Caco-2 (cell line): ENCODE measurements at regions not wholly inside any gene's neighbourhood (a gene's known extent, or its start where the extent isn't known, plus 50 kb on each side); places are given as distances from the start of the nearest gene placed in this dataset.

Experiments
- BruUV-seq: library from RNA; stranded (reverse); fragments of 400-500 nt; replicated peaks from 2 replicates; lab custom pipeline; 2021; lab: Mats Ljungman, UMichigan
- CTCF ChIA-PET: fragments of 300-600 bp; sonication (Branson Sonifier 250); formaldehyde crosslinking; loops from one replicate; lab custom pipeline; 2022; ENCODE audit warnings: antibody characterized with exemption; lab: Charles Lee
- POLR2A ChIA-PET: fragments of 300-600 bp; sonication (Branson Sonifier 250); formaldehyde crosslinking; loops from one replicate; lab custom pipeline; 2022; ENCODE audit warnings: antibody characterized with exemption; lab: Charles Lee
- DNase-seq, 2 experiments: peaks; one replicate each; pipeline versions ENCODE4 v3.0.0 to v3.0.0-alpha.2; 2020 to 2022
- H3K27me3 ChIP-seq: replicated peaks from 2 replicates; pipeline ENCODE4 v1.6.0; 2011; ENCODE audit warnings: low read length; ENCODE audit not compliant: control insufficient read depth, insufficient read depth
- H3K36me3 ChIP-seq: 2 replicates; pipeline ENCODE4 v1.5.1; 2011; ENCODE audit warnings: low read length; ENCODE audit not compliant: control insufficient read depth, insufficient read depth
- H3K4me1 ChIP-seq: fragments of 250-450 bp; sonication (Bioruptor Pico); 2 replicates; pipeline ENCODE4 v1.5.1; 2020; ENCODE audit warnings: mild to moderate bottlenecking
- H3K4me3 ChIP-seq: 2 replicates; pipeline ENCODE4 v1.5.1; 2011; ENCODE audit warnings: low read depth, mild to moderate bottlenecking, control low read depth, low read length
- H3K9me3 ChIP-seq: fragments of 250-450 bp; sonication (Bioruptor Pico); 2 replicates; pipeline ENCODE4 v1.5.1; 2020; ENCODE audit warnings: mild to moderate bottlenecking, moderate library complexity
- H3K27ac Mint-ChIP-seq: one replicate; pipeline ENCODE4 v1.8.0; 2022; ENCODE audit warnings: mixed read lengths; ENCODE audit not compliant: unreplicated experiment
- H3K27me3 Mint-ChIP-seq: one replicate; pipeline ENCODE4 v1.8.0; 2022; ENCODE audit warnings: mixed read lengths; ENCODE audit not compliant: insufficient read depth, unreplicated experiment
- H3K36me3 Mint-ChIP-seq: one replicate; pipeline ENCODE4 v1.8.0; 2022; ENCODE audit warnings: mild to moderate bottlenecking, mixed read lengths; ENCODE audit not compliant: insufficient read depth, unreplicated experiment
- H3K4me1 Mint-ChIP-seq: one replicate; pipeline ENCODE4 v1.8.0; 2022; ENCODE audit warnings: low read depth, mixed read lengths; ENCODE audit not compliant: unreplicated experiment
- H3K4me3 Mint-ChIP-seq: one replicate; pipeline ENCODE4 v1.8.0; 2022; ENCODE audit warnings: mild to moderate bottlenecking, moderate library complexity, mixed read lengths; ENCODE audit not compliant: unreplicated experiment
- H3K9me3 Mint-ChIP-seq: one replicate; pipeline ENCODE4 v1.8.0; 2022; ENCODE audit warnings: mixed read lengths; ENCODE audit not compliant: unreplicated experiment
- intact Hi-C: fragments of 100-400 bp; cut with micrococcal nuclease; formaldehyde crosslinking; loops from one replicate; pipeline ENCODE4 v1.10.0; 2022; ENCODE audit not compliant: unreplicated experiment
- TF ChIP-seq, protein P1 (sequence below), 2 experiments: fragments of 200-600 bp in 1 of 2; IDR thresholded peaks; 1 replicate in 1 of 2; 2 replicates in 1 of 2; pipeline versions ENCODE4 v1.5.1 to v1.8.0; 2011 to 2022; ENCODE audit warnings: antibody characterized with exemption in 1 of 2, control low read depth in 1 of 2, inconsistent platforms in 1 of 2, low read depth in 1 of 2, low read length in 1 of 2, mild to moderate bottlenecking in 1 of 2, moderate library complexity in 1 of 2; ENCODE audit not compliant: insufficient read depth in 1 of 2, severe bottlenecking in 1 of 2, unreplicated experiment in 1 of 2

DNA sequence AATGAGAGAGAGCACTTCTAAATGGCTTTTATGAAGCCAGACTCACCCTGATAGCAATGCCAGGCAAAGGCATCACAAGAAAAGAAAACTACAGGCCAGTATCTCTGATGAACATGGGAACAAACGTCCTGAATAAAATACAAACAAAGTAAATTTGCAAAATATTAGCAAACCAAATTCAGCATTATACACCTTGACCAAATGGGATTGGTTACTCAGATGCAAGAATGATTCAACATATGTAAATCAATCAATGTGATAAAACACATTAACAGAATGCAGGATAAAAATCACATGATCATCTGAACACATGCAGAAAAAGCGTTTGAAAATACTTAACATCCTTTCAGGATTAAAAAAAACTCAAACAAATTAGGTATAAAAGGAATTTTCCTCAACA is 494.9 kb upstream of the CCDC54 start:
- CTCF ChIA-PET = no interaction called here
- TF ChIP-seq, protein P1, sequence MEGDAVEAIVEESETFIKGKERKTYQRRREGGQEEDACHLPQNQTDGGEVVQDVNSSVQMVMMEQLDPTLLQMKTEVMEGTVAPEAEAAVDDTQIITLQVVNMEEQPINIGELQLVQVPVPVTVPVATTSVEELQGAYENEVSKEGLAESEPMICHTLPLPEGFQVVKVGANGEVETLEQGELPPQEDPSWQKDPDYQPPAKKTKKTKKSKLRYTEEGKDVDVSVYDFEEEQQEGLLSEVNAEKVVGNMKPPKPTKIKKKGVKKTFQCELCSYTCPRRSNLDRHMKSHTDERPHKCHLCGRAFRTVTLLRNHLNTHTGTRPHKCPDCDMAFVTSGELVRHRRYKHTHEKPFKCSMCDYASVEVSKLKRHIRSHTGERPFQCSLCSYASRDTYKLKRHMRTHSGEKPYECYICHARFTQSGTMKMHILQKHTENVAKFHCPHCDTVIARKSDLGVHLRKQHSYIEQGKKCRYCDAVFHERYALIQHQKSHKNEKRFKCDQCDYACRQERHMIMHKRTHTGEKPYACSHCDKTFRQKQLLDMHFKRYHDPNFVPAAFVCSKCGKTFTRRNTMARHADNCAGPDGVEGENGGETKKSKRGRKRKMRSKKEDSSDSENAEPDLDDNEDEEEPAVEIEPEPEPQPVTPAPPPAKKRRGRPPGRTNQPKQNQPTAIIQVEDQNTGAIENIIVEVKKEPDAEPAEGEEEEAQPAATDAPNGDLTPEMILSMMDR (IDR thresholded peaks at IDR 0.05; ENCODE audit: insufficient read depth in 1 of 2, low read depth in 1 of 2, low read length in 1 of 2, severe bottlenecking in 1 of 2, unreplicated experiment in 1 of 2) = no peak
- intact Hi-C loops = no loop called here
- Mint-ChIP-seq H3K27ac (no peak overlapping the region), H3K4me1 (no peaks in the 10 kb centered on the region), H3K36me3 (no peaks in the 10 kb centered on the region), H3K27me3 (peaks cover 2% of the 10 kb centered on the region), H3K4me3 (no peak overlapping the region), H3K9me3 (peaks cover 11% of the 10 kb centered on the region)
- no peak for DNase-seq
- Histone ChIP-seq H3K9me3 (no peaks in the 10 kb centered on the region; the same call in 1 of the 2 replicates), H3K4me3 (no peak overlapping the region), H3K27me3 (no peaks in the 10 kb centered on the region), H3K4me1 (no peaks in the 10 kb centered on the region), H3K36me3 (no peaks in the 10 kb centered on the region)
- BruUV-seq = no TSS peak
- POLR2A ChIA-PET = no interaction called here

DNA sequence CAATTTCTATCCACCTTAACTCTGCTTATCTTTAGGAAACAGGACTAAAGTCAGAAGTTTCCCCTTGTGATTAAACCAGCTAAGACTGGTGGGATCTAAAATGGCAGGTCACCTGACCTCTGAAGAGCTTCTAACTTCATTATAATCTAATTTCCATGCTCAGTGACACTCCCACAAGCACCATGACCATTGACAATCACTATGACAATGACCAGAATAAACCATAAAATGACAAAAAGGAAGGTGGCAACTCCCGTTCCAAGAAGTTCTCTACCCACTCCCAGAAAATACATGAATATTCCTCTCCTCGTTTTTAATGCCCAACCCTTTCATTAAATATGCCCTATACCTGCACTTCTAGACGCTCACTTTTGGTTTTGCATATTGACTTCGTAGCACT is 471.2 kb upstream of the CCDC54 start:
- ChIA-PET POLR2A (no interaction called here), CTCF (no interaction called here)
- no peaks in the 10 kb centered on the region for H3K27me3 Mint-ChIP-seq
- no peaks in the 10 kb centered on the region for H3K36me3 Mint-ChIP-seq
- BruUV-seq = no TSS peak
- Histone ChIP-seq H3K4me1 (no peaks in the 10 kb centered on the region), H3K27me3 (no peaks in the 10 kb centered on the region), H3K4me3 (no peak overlapping the region), H3K9me3 (no peaks in the 10 kb centered on the region), H3K36me3 (no peaks in the 10 kb centered on the region)
- intact Hi-C loops = no loop called here
- DNase-seq = no peak
- no peaks in the 10 kb centered on the region for H3K9me3 Mint-ChIP-seq
- TF ChIP-seq, protein P1 (IDR thresholded peaks at IDR 0.05; ENCODE audit: insufficient read depth in 1 of 2, low read depth in 1 of 2, low read length in 1 of 2, severe bottlenecking in 1 of 2, unreplicated experiment in 1 of 2) = no peak
- H3K27ac Mint-ChIP-seq = no peak overlapping the region
- H3K4me1 Mint-ChIP-seq = no peaks in the 10 kb centered on the region
- no peak overlapping the region for H3K4me3 Mint-ChIP-seq

DNA sequence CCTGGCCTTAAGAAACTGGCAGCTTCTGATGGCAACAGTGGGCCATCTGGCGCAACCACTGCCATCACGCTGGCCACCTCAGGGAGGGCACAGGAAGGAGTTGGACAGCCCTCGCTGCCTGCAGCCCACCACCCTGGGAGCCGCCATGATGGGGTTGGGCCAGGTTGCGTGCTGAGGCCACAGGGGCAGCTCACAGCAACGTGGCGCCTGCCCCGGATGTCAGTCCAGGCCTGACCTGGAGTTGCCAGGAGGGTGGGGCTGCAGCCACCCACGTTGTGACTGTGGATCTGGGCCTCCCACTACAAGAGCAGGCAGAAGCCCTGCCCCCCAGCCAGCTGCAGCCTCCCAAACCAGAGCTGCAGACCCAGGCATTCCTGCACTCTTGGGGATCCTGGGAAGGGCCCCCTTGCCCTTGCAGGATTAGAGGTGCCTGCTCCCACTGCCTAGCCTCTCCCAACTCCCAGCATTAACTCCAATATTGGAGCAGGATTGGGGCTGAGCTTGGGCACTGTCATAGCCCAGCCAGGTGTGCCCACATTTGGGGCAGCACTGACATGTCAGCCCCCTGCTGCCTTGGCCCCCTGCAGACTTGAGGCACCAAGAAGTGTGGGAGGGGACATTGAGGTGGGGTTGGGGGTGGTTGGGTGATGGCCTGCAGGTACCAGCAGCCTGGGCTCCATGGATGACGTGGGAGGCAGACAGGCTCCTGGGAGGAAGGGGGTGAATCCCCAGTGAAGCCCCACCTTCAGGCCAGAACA is 468.9 kb upstream of the CCDC54 start:
- TF ChIP-seq, protein P1 (IDR thresholded peaks at IDR 0.05; ENCODE audit: insufficient read depth in 1 of 2, low read depth in 1 of 2, low read length in 1 of 2, severe bottlenecking in 1 of 2, unreplicated experiment in 1 of 2) = no peak
- H3K4me1 Mint-ChIP-seq = no peaks in the 10 kb centered on the region
- no peak overlapping the region for H3K27ac Mint-ChIP-seq
- intact Hi-C loops = no loop called here
- Histone ChIP-seq H3K36me3 (no peaks in the 10 kb centered on the region), H3K4me1 (no peaks in the 10 kb centered on the region), H3K27me3 (no peaks in the 10 kb centered on the region), H3K4me3 (no peak overlapping the region), H3K9me3 (no peaks in the 10 kb centered on the region)
- DNase-seq = no peak
- CTCF ChIA-PET = no interaction called here
- H3K36me3 Mint-ChIP-seq = no peaks in the 10 kb centered on the region
- no peaks in the 10 kb centered on the region for H3K27me3 Mint-ChIP-seq
- no peak overlapping the region for H3K4me3 Mint-ChIP-seq
- BruUV-seq = no TSS peak
- POLR2A ChIA-PET = no interaction called here
- H3K9me3 Mint-ChIP-seq = no peaks in the 10 kb centered on the region
